Activated CD8-positive, alpha-beta memory T cell treated with anti-CD3 and anti-CD28 coated beads, Interleukin-2, amount 10 ng/mL, durations not matched to agents 7 days and 5 days (primary cell): ENCODE measurements at regions not wholly inside any gene's neighbourhood (a gene's known extent, or its start where the extent isn't known, plus 50 kb on each side); places are given as distances from the start of the nearest gene placed in this dataset.
"Not testable (repeated sequence)": the region's sequence is repeated elsewhere in the genome, so short reads cannot be mapped to it uniquely, and the experiment has no call there.

Experiments
- ATAC-seq: fragments of 150-1000 bp; cut with Tn5 transposase; one replicate; pipeline ENCODE4 v1.10.0; 2021; ENCODE audit warnings: moderate library complexity
- CTCF ChIA-PET: fragments of 350-600 bp; sonication (Branson Sonifier 250); formaldehyde crosslinking; loops from one replicate; lab custom pipeline; 2021; ENCODE audit warnings: antibody characterized with exemption; lab: Charles Lee
- DNase-seq: peaks from one replicate; pipeline ENCODE4 v3.0.0-alpha.2; 2020
- H3K27ac Mint-ChIP-seq: one replicate; pipeline ENCODE4 v1.8.0; 2021; ENCODE audit warnings: mild to moderate bottlenecking, mixed read lengths
- H3K27me3 Mint-ChIP-seq: one replicate; pipeline ENCODE4 v1.8.0; 2021; ENCODE audit warnings: mixed read lengths
- H3K36me3 Mint-ChIP-seq: one replicate; pipeline ENCODE4 v1.8.0; 2021; ENCODE audit warnings: mild to moderate bottlenecking, mixed read lengths
- H3K4me1 Mint-ChIP-seq: one replicate; pipeline ENCODE4 v1.8.0; 2021; ENCODE audit warnings: mixed read lengths
- H3K4me3 Mint-ChIP-seq: one replicate; pipeline ENCODE4 v1.8.0; 2021; ENCODE audit warnings: mild to moderate bottlenecking, moderate library complexity, mixed read lengths
- H3K9me3 Mint-ChIP-seq: one replicate; pipeline ENCODE4 v1.8.0; 2022; ENCODE audit warnings: low read depth, mixed read lengths

DNA sequence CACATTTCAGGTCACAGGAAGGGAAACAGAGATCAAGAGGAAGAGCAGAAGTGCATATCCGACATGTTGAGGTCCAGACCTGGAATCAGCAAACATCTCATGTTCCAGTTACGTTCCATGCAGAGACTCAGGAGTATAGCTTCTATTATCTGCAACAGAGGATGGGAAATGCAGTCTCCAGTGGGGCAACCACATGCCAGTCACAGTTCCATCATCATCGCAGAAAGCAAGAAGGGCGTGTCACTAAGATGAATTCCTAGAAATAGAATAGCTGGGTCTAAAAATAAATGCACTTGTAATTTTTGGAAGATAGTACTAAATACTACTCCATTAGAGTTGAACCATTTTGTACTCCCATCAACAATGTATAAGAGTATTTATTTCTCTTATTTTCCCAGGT lies 133.2 kb upstream of the MDFIC start:
- peaks cover 3% of the 10 kb centered on the region for H3K36me3 Mint-ChIP-seq
- peaks cover 32% of the 10 kb centered on the region for H3K4me1 Mint-ChIP-seq
- CTCF ChIA-PET, result no interaction called here
- no peak overlapping the region for H3K4me3 Mint-ChIP-seq
- ATAC-seq (no peak), DNase-seq (no peak)
- no peaks in the 10 kb centered on the region for H3K27me3 Mint-ChIP-seq
- H3K27ac Mint-ChIP-seq, result no peak overlapping the region
- H3K9me3 Mint-ChIP-seq, result no peaks in the 10 kb centered on the region

DNA sequence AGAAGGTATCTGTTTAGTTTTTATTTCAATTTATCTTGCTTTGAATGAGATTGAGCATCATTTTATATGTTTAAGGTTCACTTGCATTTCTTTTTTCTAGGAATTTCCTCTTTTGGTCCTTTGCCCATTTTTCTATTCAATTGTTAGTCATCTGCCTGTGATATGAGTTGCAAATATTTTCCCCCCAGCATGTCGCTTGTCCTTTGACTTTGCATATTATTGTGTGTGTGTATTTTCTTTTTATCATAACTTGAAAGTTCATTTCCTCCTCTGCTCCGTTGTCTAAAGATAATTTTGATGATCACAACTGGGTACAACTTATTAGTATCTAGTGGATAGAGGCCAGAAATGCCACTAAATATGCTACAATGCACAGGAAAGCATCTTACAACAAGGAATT lies 132.7 kb upstream of the MDFIC start:
- no peaks in the 10 kb centered on the region for H3K9me3 Mint-ChIP-seq
- ATAC-seq (no peak), DNase-seq (no peak)
- no peaks in the 10 kb centered on the region for H3K27me3 Mint-ChIP-seq
- no peak overlapping the region for H3K4me3 Mint-ChIP-seq
- CTCF ChIA-PET, result no interaction called here
- H3K4me1 Mint-ChIP-seq, result peaks cover 32% of the 10 kb centered on the region
- H3K36me3 Mint-ChIP-seq, result peaks cover 3% of the 10 kb centered on the region
- no peak overlapping the region for H3K27ac Mint-ChIP-seq

DNA sequence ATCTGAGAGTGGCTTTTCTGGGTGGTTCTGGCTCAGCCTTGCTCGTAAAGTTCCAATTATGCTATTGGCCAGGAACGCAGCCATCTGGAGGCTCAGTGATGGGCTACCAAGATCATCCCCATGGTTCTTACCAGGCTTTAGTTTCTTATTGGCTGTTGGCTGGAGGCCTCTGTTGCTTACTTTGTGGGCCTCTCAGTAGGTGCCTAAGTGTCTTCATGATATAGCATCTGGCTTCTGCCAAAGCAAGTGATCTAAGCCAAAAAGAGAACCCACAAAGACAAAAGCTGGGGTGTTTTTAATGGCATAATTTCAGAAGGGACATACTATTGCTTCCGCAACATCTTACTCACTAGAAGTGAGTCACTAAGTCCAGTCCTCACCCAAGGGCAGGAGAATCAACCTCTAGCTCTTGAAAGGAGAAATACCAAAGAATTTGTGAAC lies 132.0 kb upstream of the MDFIC start:
- H3K4me3 Mint-ChIP-seq, result no peak overlapping the region
- no peaks in the 10 kb centered on the region for H3K27me3 Mint-ChIP-seq
- DNase-seq, result no peak
- peaks cover 3% of the 10 kb centered on the region for H3K36me3 Mint-ChIP-seq
- H3K27ac Mint-ChIP-seq, result no peak overlapping the region
- ATAC-seq, result no peak
- no peaks in the 10 kb centered on the region for H3K9me3 Mint-ChIP-seq
- H3K4me1 Mint-ChIP-seq, result peaks cover 30% of the 10 kb centered on the region
- CTCF ChIA-PET, result no interaction called here

DNA sequence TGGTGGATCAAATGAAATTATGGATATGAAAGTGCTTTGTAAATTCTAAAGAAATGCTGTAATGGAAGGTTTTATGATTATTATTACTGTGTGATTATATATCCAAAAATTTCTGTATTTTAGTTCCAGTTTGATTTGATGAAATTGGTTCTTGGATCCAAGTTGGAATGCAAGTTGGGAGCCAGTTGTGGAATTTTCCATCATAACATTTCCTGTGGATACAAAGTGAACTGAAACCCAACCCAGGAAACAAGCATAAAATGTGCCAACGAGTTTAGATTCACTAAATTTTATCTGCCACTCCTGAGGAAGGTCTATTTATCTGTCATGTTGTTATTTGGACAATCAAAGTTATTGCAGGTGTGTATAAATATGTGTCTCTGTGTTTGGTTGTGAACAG lies 131.4 kb upstream of the MDFIC start:
- CTCF ChIA-PET, result no interaction called here
- Mint-ChIP-seq H3K9me3 (no peaks in the 10 kb centered on the region), H3K27ac (no peak overlapping the region), H3K4me1 (peaks cover 27% of the 10 kb centered on the region), H3K27me3 (no peaks in the 10 kb centered on the region), H3K4me3 (no peak overlapping the region), H3K36me3 (peaks cover 3% of the 10 kb centered on the region)
- ATAC-seq, result no peak
- no peak for DNase-seq

DNA sequence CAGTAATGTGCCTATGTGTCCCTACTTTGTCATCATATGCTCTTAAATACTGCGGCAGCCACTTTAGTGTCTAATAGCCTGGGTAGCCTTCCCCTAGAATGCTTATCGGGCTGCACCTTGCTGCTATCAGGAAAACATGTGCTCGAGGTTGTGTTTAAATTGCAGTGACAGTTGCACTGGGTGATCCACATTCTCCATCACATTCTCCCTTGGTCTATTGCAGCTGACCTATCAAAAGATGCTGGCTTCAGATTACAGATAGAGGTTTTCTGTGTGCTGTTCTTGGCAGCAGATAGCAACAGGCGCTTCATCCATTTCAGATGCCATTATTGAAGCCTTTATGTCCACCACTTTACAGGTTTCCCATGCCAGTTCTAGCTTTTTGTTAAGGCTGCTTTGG lies 130.1 kb upstream of the MDFIC start:
- Mint-ChIP-seq H3K9me3 (no peaks in the 10 kb centered on the region), H3K4me1 (peaks cover 20% of the 10 kb centered on the region), H3K27me3 (no peaks in the 10 kb centered on the region), H3K36me3 (peaks cover 3% of the 10 kb centered on the region), H3K27ac (no peak overlapping the region), H3K4me3 (no peak overlapping the region)
- CTCF ChIA-PET, result no interaction called here
- DNase-seq, result no peak
- ATAC-seq, result no peak

DNA sequence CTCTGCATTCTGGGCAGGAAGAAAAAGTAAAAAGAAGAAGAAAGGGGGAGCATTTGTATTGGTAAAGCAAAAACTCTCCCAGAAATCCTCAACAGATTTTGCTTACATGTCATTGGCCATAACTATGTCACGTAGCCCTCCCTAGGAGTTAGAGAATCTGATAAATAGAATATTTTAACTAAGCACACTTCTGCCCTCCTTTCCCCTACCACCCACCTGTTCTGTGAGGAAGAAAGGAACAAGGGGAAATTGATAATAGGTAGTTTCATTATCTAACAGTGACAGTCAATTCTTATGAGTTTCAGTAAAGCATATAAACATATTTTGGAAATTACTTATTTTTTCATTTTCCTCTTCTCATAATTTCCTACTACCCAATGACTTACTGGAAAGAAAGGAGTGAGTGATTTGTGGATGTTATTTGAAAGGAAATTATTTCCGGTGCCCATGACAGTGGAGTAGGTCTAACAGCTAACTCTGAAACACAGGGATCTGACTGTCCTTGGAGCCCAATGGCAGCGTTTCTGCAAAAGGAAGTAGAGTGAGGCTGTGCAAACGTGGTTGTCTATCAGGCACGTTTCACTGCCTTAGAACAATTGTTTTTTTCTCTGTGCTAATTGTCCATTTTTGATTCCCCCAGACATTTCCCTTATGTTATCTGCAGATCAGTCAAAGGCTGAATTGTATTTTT lies 128.6 kb upstream of the MDFIC start:
- CTCF ChIA-PET, result no interaction called here
- Mint-ChIP-seq H3K27me3 (no peaks in the 10 kb centered on the region), H3K27ac (no peak overlapping the region), H3K9me3 (no peaks in the 10 kb centered on the region), H3K4me3 (no peak overlapping the region), H3K36me3 (peaks cover 4% of the 10 kb centered on the region), H3K4me1 (peaks cover 17% of the 10 kb centered on the region)
- ATAC-seq, result no peak
- no peak for DNase-seq

DNA sequence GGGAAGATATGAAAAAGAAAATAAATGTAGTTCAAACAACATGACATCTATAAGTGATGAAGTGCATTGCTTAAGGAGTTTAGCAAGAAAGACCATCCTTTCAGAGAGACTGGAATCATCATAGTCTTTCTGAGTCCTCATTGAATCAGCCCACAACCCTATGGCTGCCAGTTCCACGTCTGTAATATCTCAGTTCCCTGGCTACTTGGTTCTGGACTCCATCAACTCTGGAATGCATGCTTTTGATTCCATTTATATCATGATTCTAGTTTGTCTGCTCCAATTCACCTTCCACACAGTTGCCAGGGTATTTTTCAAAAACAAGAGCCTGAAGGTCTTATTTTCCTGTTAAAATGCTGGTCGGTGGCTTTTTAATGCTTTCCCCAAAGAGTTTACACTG lies 126.4 kb upstream of the MDFIC start:
- DNase-seq, result no peak
- Mint-ChIP-seq H3K4me1 (peaks cover 12% of the 10 kb centered on the region), H3K9me3 (no peaks in the 10 kb centered on the region), H3K27me3 (no peaks in the 10 kb centered on the region), H3K36me3 (peaks cover 2% of the 10 kb centered on the region), H3K27ac (no peak overlapping the region), H3K4me3 (no peak overlapping the region)
- CTCF ChIA-PET, result no interaction called here
- ATAC-seq, result no peak

DNA sequence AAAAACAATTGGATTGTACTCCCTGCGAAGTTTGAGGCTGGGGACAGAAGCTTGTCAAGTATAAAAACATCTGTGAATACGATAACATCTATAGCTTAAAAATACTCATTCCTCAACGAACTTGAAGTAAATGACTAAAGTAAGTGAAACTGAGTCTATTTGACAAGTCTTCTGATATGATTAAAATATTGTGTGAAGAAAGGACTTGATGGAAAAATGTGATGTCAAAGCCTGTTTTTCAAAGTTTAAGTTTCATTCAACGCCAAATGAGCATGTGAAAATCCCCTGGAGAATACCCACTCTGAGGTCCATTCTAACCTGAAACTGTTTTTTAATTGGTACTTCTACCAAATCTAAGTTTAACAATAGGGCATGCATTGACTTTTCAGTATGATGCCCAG lies 122.3 kb upstream of the MDFIC start:
- CTCF ChIA-PET, result no interaction called here
- peaks cover 2% of the 10 kb centered on the region for H3K36me3 Mint-ChIP-seq
- DNase-seq, result no peak
- no peaks in the 10 kb centered on the region for H3K9me3 Mint-ChIP-seq
- H3K27ac Mint-ChIP-seq, result no peak overlapping the region
- peaks cover 10% of the 10 kb centered on the region for H3K4me1 Mint-ChIP-seq
- peak; percentile 42 for ATAC-seq
- no peaks in the 10 kb centered on the region for H3K27me3 Mint-ChIP-seq
- H3K4me3 Mint-ChIP-seq, result no peak overlapping the region

DNA sequence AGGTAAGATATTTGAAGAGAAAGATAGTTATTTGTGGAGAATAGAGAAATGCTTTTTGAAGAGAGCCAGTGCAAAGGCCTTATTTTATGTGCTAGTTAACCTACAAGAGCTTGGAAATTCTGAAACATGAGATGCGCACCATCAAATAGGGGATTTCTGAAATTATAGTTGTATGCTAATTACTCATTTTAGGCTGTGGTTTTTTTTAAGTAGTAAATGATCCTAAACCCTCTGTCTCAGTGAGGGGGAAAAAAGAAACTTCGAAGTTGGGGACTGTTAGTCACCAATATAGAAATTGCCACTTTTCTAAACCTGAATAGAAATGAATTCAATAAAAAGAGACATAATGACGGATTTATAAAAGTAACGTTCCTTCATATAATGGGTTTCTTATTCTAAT lies 119.3 kb upstream of the MDFIC start:
- Mint-ChIP-seq H3K36me3 (peaks cover 2% of the 10 kb centered on the region), H3K27ac (no peak overlapping the region), H3K27me3 (no peaks in the 10 kb centered on the region), H3K9me3 (no peaks in the 10 kb centered on the region), H3K4me3 (no peak overlapping the region), H3K4me1 (peaks cover 15% of the 10 kb centered on the region)
- DNase-seq, result no peak
- no peak for ATAC-seq
- CTCF ChIA-PET, result no interaction called here

DNA sequence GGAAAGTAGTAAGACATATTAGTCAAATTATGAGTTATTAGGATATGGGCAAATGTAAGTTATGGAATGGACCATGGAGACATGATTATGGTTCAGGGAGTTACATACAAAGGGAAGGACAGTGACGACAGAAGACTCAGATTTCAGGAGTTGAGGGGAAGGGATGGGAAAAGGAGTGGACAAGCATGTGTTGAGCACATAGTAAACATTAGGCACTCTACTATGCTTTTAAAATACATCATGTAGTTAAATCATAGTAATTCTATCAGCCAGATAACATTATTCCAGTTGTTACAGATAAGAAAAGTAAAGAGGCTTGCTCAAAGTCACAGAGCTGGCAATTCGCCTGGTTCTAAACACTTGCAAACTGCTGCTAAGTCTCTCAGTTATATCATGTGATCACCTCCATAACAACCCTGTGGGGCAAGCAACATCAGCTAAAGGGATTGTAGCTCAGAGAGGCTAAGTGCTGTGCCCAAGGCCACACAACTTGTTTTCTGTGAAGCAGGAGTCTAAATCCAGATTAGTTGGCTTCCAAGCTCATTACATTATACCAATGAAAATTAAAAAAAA lies 115.2 kb upstream of the MDFIC start:
- Mint-ChIP-seq H3K4me3 (no peak overlapping the region), H3K9me3 (no peaks in the 10 kb centered on the region), H3K4me1 (peaks cover 9% of the 10 kb centered on the region), H3K27me3 (peaks cover 2% of the 10 kb centered on the region), H3K27ac (no peak overlapping the region), H3K36me3 (peaks cover 3% of the 10 kb centered on the region)
- no peak for ATAC-seq
- CTCF ChIA-PET, result no interaction called here
- DNase-seq, result no peak

DNA sequence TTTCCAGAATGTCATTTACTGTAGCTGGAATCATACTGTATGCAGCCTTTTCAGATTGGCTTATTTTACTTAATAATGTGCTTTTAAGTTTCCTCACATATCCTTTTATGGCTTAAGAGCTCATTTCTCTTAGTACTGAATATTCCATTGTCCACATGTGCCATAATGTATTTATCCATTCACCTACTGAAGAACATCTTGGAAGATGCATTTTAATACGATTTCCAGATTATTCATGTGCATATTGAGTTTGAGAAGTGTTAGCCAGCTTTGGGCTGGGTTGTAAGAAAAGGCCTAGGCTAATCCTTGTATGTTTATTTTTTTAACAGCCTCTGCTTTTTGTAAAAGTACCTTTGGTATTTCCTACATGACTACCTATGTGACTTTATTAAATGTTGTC lies 109.3 kb upstream of the MDFIC start:
- Mint-ChIP-seq H3K36me3 (peaks cover 6% of the 10 kb centered on the region), H3K27ac (no peak overlapping the region), H3K4me3 (no peak overlapping the region), H3K27me3 (peaks cover 2% of the 10 kb centered on the region), H3K9me3 (peaks cover 2% of the 10 kb centered on the region), H3K4me1 (peaks cover 22% of the 10 kb centered on the region)
- ATAC-seq (no peak), DNase-seq (no peak)
- CTCF ChIA-PET, result no interaction called here

DNA sequence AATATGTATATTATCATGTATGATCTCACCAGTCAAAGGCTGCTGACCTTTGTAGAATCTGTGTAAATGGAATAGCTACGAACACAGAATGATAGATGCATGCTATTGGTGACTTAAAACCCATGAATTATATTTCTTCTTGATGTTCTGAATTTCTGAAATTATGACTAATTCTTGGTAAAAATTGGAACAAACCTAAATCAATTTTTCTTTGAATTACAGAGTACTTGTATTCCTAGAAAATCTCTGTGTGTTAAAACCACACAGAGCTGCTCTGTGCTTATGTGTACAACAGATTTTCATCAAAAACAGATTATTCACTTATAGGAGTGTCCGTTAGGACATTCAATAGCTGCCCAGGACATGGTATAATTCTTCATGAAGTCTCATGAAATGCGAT lies 108.3 kb upstream of the MDFIC start:
- Mint-ChIP-seq H3K27ac (peak overlapping the region; percentile 44), H3K4me1 (peaks cover 27% of the 10 kb centered on the region), H3K4me3 (no peak overlapping the region), H3K36me3 (peaks cover 8% of the 10 kb centered on the region), H3K9me3 (peaks cover 2% of the 10 kb centered on the region), H3K27me3 (peaks cover 2% of the 10 kb centered on the region)
- ATAC-seq (peak; percentile 23), DNase-seq (no peak)
- CTCF ChIA-PET, result no interaction called here

DNA sequence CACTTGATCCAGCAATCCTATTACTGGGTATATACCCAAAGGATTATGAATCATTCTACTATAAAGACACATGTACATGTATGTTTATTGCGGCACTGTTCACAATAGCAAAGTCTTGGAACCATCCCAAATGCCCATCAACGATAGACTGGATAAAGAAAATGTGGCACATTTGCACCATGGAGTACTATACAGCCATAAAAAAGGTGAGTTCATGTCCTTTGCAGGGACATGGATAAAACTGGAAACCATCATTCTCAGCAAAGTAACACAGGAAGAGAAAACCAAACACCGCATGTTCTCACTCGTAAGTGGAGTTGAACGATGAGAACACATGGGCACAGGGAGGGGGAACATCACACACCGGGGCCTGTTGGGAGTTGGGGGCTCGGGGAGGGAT lies 104.9 kb upstream of the MDFIC start:
- DNase-seq, CTCF ChIA-PET, H3K27ac Mint-ChIP-seq, H3K27me3 Mint-ChIP-seq, H3K36me3 Mint-ChIP-seq, H3K9me3 Mint-ChIP-seq, ATAC-seq, H3K4me3 Mint-ChIP-seq: not testable (repeated sequence)
- H3K4me1 Mint-ChIP-seq, result peaks cover 28% of the 10 kb centered on the region

DNA sequence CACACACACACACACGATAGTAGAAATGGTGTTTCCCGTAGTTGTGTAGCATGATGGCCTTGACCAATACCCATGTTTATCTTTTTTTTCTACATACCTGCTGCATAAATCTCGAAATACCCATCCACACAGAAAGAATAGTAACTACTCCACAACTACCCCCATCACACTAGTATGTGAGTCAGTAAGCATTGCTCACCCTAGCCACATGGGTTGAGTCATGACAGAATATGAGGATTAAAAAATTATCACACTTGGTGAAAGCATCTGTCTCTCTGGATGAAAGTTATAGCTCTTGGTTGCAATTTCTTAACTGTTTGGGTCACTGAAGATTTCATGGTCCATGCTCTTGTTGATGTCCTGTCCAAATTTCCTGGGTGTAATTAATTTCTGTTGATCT lies 103.4 kb upstream of the MDFIC start:
- H3K9me3 Mint-ChIP-seq, result peaks cover 2% of the 10 kb centered on the region
- ATAC-seq (peak; percentile 49), DNase-seq (no peak)
- H3K36me3 Mint-ChIP-seq, result peaks cover 5% of the 10 kb centered on the region
- H3K27me3 Mint-ChIP-seq, result no peaks in the 10 kb centered on the region
- peaks cover 21% of the 10 kb centered on the region for H3K4me1 Mint-ChIP-seq
- CTCF ChIA-PET, result no interaction called here
- H3K27ac Mint-ChIP-seq, result no peak overlapping the region
- H3K4me3 Mint-ChIP-seq, result no peak overlapping the region
